ENCODE measurements at regions not wholly inside any gene's neighbourhood (a gene's known extent, or its start where the extent isn't known, plus 50 kb on each side); places are given as distances from the start of the nearest gene placed in this dataset.

DNA sequence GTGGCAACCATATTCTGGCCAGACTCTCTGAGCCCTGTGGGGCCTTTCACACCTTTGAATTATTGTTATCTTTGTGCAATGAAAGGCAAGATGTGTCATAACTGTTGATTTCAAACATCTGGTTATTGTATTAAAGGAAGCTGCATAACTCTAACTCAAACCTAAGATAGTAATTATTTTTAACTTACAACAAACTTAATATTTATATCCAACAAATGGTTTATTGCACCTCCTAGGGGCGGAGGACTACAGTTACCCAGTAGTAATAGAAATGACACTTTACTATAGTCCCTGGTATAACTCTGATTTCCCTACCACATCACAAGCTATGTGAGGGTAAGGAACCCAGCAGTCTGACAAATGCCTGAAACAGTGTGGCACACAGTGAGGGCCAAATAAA is 363.9 kb upstream of the SUCLG2 start:
- no peaks in the 10 kb centered on the region for H3K4me1 ChIP-seq (ENCODE audit: control insufficient read depth in 1 of 2, insufficient read depth in 2 of 2, low read length in 2 of 2)
- H3K27me3 ChIP-seq (ENCODE audit: control insufficient read depth in 2 of 2, insufficient read depth in 2 of 2, low read length in 2 of 2) = no peaks in the 10 kb centered on the region
- no peak overlapping the region for H3K4me3 Mint-ChIP-seq
- WGBS (ENCODE audit: insufficient coverage) = no CpG with 5 or more reads among the region's 1 CpG
- no peaks in the 10 kb centered on the region for H3K36me3 ChIP-seq (replicated peaks in 1 of 2; ENCODE audit: control insufficient read depth in 1 of 2, insufficient read depth in 2 of 2, low read length in 2 of 2)
- no peak overlapping the region for H3K27ac ChIP-seq (ENCODE audit: low read depth in 1 of 2, low read length in 2 of 2)
- H4K20me1 ChIP-seq (ENCODE audit: insufficient read depth, low read length) = no peaks in the 10 kb centered on the region
- H3K9ac ChIP-seq (ENCODE audit: insufficient read depth, low read length, poor library complexity, severe bottlenecking) = no peak overlapping the region
- H2AFZ ChIP-seq (ENCODE audit: insufficient read depth, low read depth, low read length, poor library complexity, severe bottlenecking) = no peak overlapping the region
- no peaks in the 10 kb centered on the region for H3K9me3 Mint-ChIP-seq
- H3K4me1 Mint-ChIP-seq = no peaks in the 10 kb centered on the region
- no peak overlapping the region for H3K4me2 ChIP-seq (replicated peaks; ENCODE audit: extremely low read depth, low read length, poor library complexity, severe bottlenecking)
- H3K36me3 Mint-ChIP-seq = no peaks in the 10 kb centered on the region
- H3K27me3 Mint-ChIP-seq (ENCODE audit: low read depth in 3 of 3) = no peaks in the 10 kb centered on the region
- TF ChIP-seq, protein P1, sequence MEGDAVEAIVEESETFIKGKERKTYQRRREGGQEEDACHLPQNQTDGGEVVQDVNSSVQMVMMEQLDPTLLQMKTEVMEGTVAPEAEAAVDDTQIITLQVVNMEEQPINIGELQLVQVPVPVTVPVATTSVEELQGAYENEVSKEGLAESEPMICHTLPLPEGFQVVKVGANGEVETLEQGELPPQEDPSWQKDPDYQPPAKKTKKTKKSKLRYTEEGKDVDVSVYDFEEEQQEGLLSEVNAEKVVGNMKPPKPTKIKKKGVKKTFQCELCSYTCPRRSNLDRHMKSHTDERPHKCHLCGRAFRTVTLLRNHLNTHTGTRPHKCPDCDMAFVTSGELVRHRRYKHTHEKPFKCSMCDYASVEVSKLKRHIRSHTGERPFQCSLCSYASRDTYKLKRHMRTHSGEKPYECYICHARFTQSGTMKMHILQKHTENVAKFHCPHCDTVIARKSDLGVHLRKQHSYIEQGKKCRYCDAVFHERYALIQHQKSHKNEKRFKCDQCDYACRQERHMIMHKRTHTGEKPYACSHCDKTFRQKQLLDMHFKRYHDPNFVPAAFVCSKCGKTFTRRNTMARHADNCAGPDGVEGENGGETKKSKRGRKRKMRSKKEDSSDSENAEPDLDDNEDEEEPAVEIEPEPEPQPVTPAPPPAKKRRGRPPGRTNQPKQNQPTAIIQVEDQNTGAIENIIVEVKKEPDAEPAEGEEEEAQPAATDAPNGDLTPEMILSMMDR (IDR thresholded peaks at IDR 0.05) = no peak
- DNase-seq = no peak
- H3K4me3 ChIP-seq (replicated peaks in 1 of 3; ENCODE audit: low read depth in 2 of 3, low read length in 3 of 3) = no peak overlapping the region
- no peaks in the 10 kb centered on the region for H3K79me2 ChIP-seq (ENCODE audit: insufficient read depth, low read length)
- intact Hi-C loops (cut with micrococcal nuclease) = no loop called here
- no peaks in the 10 kb centered on the region for H3K9me3 ChIP-seq (replicated peaks in 1 of 2; ENCODE audit: control insufficient read depth in 1 of 2, insufficient read depth in 1 of 2, low read length in 2 of 2)
- no peak overlapping the region for H3K27ac Mint-ChIP-seq

- no peak overlapping the region for H2AFZ ChIP-seq (ENCODE audit: insufficient read depth, low read depth, low read length, poor library complexity, severe bottlenecking)
- H3K4me3 Mint-ChIP-seq = no peak overlapping the region
- no peak overlapping the region for H3K27ac Mint-ChIP-seq
- H3K4me1 ChIP-seq (ENCODE audit: control insufficient read depth in 1 of 2, insufficient read depth in 2 of 2, low read length in 2 of 2) = no peaks in the 10 kb centered on the region
- TF ChIP-seq, protein P1 (IDR thresholded peaks at IDR 0.05) = no peak
- no peaks in the 10 kb centered on the region for H3K27me3 ChIP-seq (ENCODE audit: control insufficient read depth in 2 of 2, insufficient read depth in 2 of 2, low read length in 2 of 2)
- intact Hi-C loops (cut with micrococcal nuclease) = no loop called here
- no peak overlapping the region for H3K27ac ChIP-seq (ENCODE audit: low read depth in 1 of 2, low read length in 2 of 2)
- no peaks in the 10 kb centered on the region for H3K79me2 ChIP-seq (ENCODE audit: insufficient read depth, low read length)
- no CpG with 5 or more reads among the region's 3 CpGs for WGBS (ENCODE audit: insufficient coverage)
- H3K4me3 ChIP-seq (replicated peaks in 1 of 3; ENCODE audit: low read depth in 2 of 3, low read length in 3 of 3) = no peak overlapping the region
- no peaks in the 10 kb centered on the region for H3K36me3 ChIP-seq (replicated peaks in 1 of 2; ENCODE audit: control insufficient read depth in 1 of 2, insufficient read depth in 2 of 2, low read length in 2 of 2)
- no peaks in the 10 kb centered on the region for H3K4me1 Mint-ChIP-seq
- no peak for DNase-seq
- no peaks in the 10 kb centered on the region for H3K27me3 Mint-ChIP-seq (ENCODE audit: low read depth in 3 of 3)
- no peaks in the 10 kb centered on the region for H4K20me1 ChIP-seq (ENCODE audit: insufficient read depth, low read length)
- H3K9me3 ChIP-seq (replicated peaks in 1 of 2; ENCODE audit: control insufficient read depth in 1 of 2, insufficient read depth in 1 of 2, low read length in 2 of 2) = no peaks in the 10 kb centered on the region
- no peaks in the 10 kb centered on the region for H3K36me3 Mint-ChIP-seq
- no peak overlapping the region for H3K4me2 ChIP-seq (replicated peaks; ENCODE audit: extremely low read depth, low read length, poor library complexity, severe bottlenecking)
- no peak overlapping the region for H3K9ac ChIP-seq (ENCODE audit: insufficient read depth, low read length, poor library complexity, severe bottlenecking)
- H3K9me3 Mint-ChIP-seq = no peaks in the 10 kb centered on the region
Measured at GRCh38 chr3:68017069-68017468, 362.7 kb upstream of the SUCLG2 start.
